HG02870 (cell line): ENCODE measurements at regions not wholly inside any gene's neighbourhood (a gene's known extent, or its start where the extent isn't known, plus 50 kb on each side); places are given as distances from the start of the nearest gene placed in this dataset.
"Not testable (repeated sequence)": the region's sequence is repeated elsewhere in the genome, so short reads cannot be mapped to it uniquely, and the experiment has no call there.

Source experiments
- ATAC-seq: cut with Tn5 transposase; IDR thresholded peaks from one replicate; pipeline ENCODE4 v1.9.1; 2021; ENCODE audit warnings: mild to moderate bottlenecking, moderate library complexity; ENCODE audit not compliant: unreplicated experiment

DNA sequence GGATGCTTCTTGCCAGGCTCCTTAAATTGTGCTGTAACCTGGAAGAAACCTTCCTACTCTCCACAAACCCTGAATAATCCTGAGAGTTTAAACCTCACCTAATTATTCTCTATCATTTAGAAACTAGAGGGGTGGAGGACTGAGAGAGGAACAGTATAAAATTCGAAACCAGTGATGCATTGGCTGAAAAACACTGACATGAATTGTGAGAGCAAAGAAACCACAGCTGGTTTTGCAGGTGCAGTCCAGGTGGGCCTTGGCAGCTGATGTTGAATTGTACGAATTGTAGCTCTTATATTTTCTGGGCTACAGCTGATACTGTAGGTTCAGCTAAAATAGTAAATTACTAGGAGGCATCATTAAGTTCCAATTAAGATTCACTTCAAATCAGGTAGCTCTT lies 227.0 kb upstream of the SLITRK5 start:
- no peak for ATAC-seq

DNA sequence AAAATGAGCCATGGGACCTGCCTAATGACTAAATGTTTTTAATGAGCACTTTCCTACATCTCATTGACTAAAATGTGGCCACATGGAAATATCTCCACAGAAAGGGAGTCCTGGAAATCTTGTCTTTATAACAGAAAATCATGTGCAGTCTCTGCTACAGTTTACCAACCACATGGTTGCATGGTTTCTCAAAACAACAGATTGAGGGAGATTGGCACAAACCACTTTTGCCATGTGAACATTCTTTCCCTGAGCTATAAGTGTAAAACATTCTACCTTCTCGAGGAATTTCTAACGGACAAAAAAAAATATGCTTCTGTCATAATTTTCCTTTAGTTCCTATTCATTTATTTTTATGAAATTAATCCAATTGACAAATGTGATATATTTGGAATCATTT lies 218.9 kb upstream of the SLITRK5 start:
- ATAC-seq = no peak

DNA sequence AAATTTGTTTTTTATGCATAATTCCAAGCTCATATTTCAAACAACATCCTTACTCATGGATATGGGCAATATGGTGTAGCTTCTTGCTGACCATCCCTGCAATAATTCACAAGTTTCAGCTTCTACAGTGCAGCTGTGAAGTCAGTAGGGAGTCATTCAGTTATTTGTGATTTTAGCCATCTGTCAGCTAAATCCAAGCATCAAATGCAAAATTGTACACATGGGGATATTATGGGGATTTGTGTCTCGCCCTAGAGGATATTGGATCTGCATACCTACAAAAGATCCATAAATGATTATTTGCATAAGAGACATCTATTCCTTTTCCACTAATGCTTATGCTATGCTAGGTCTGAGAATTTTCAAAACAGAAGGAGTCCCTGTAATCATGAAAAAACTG lies 217.9 kb upstream of the SLITRK5 start:
- ATAC-seq = no peak

DNA sequence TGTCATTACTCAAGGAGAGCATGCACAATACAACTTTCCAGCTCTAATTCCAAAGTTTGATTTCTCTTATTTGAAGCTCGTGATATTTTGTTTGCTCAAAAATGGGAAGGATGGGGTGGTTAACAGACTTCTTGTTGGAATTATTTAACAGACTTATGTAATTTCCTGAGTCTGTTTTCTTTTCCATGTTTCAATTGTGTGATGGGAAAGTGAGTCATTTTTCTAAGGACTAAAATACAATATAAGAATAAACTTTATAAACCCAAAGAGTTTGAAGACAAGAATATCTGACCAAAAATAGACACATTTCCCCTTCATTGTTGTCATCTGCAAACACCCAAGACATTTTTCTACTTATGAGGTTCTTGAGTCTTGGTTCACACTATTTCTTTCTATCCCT lies 211.8 kb upstream of the SLITRK5 start:
- no peak for ATAC-seq

DNA sequence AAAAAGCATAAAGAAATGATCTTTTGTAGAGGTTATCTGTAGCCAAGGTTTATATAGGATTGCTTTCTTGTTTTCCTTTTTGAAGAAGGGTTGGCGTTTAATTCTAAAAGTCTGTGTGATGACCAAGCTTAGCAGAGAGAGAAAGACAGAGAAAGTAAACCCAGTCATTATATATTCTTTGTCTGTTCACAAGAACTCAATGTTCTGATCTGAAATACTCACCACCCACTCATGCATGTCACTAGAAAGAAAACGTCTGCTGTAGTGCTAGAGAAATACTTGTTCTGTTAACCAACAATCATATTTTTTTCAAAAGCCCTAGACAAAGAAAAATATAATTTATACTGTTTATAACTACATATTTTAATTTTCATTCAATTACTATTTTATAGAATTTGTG lies 173.7 kb upstream of the SLITRK5 start:
- ATAC-seq = no peak

DNA sequence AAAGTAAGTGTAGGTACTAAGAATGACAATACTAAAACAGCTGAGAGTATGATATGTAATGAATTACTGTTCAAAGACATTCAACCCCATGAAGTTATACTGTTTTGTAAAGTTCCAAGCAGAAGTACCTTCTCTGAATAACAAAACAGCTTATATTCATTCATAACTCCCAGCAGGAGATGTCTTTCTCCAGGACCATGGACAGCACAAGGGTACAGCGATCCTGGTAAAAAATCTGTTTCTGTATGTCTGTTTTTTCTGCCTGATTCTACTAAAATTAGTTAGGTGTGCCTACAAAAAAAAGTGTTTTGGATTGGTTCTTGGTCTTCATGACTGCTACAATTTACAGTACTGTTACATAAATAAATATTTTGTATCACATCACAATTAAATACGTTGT lies 172.5 kb upstream of the SLITRK5 start:
- no peak for ATAC-seq

DNA sequence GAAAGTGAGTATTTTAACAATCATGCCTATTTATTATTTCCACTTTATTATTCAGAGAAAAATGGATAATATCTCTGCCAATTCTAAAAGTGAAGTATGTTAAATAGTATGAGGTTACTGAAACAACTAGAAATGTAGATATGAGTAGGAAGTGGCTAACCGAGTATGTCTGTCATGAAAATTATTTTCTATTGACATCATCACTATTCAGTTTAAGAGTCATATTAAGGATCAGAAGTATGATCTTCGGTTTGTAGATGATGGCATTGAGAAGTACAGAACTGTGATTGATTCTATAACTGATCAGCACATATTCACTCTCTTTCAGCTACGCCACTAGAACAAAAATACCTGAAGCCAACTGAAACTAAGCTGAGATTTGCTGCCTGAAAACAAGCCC lies 146.4 kb upstream of the SLITRK5 start:
- no peak for ATAC-seq

DNA sequence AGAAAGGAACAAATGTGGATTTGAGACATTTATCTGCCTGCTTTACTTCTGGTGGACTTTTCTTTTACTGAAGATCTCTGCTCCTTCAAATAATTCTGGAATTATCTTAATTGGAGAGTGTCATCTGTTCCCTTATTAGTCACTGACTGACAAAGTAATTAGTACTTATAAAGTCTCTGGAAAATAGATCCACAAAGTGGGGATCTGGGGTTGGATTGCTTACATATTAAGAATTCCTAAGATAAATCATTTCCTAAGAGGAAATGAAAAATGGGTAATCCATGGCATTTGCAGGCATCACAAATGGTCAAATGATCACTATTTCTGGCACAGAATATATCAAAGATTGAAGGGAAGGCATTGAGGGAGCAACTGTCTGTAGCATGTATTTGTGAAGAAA lies 137.4 kb upstream of the SLITRK5 start:
- ATAC-seq = no peak

DNA sequence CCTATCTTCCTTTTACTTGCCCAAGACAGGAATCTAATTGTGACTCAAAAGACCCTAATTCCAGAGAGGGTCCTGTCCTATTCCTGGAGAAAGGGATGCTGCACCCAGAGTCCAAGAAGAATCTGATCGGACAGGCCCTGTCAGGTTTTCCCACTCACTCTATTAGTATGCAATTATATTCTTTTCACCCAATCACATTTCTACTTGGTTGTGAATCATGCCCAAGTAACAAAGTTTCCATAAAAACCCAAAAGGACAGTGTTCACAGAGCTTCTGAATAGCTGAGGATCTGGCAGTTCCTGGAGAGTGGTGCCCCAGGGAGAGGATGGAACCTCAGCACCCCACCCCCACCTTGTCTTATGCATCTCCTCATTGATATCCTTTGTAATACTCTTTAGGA lies 135.3 kb upstream of the SLITRK5 start:
- ATAC-seq = no peak

DNA sequence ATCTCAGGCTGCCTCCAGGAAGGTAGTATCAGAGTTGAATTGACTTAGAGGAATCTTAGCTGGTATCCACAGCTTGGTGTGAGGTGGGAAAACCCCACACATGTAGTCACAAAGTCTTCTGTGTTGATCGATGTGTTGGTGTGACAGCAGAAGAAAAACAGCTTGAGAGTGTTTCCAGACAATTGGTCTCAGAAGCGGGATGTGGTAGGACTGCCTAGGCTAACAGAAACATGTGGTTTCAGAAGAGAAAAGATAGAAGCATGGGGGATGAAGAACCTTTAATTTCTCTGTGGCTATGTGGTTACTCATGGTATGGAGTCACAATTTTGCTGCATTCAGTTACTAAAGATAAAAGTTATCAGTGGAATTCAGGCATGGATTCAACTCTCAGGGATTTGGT lies 134.7 kb upstream of the SLITRK5 start:
- ATAC-seq = peak; percentile 32

DNA sequence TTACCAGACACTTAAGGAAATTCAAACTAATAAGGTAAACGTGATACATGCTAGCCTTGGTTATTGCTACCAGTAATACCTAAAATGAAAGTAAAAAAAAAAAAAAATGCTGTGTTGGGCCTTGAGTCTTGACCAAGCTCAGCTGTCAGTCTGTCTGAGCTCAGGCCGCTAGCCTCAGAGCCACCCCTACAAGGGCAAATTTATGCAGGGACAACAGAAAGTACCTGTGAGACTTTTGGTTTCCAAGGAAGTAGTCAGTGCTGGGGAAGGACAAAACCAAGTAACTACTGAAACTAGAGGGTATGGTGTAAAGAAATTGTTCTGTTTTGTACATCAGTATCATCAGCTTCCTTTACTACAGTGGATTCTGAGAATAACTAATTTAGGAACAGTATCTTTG lies 134.3 kb upstream of the SLITRK5 start:
- ATAC-seq = peak; percentile 64

DNA sequence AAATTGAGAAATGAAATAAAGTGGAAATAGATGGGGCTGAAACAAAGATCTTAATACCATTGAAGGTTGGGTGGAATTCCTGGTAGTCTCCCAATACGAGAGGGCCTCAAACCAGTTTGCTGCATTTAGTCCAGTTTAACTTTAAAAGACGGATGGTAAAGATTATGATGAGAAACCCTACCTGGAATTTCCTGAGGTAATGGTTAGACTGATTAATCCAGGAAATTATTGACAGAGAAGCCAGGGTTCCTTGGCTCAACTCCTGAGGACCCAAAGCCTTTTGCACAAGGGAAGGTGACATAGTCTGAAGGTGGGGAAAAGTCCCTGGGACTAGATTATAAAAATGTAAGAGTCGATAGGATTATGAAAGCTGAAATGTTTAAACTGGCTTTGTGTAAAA lies 133.2 kb upstream of the SLITRK5 start:
- ATAC-seq = no peak

DNA sequence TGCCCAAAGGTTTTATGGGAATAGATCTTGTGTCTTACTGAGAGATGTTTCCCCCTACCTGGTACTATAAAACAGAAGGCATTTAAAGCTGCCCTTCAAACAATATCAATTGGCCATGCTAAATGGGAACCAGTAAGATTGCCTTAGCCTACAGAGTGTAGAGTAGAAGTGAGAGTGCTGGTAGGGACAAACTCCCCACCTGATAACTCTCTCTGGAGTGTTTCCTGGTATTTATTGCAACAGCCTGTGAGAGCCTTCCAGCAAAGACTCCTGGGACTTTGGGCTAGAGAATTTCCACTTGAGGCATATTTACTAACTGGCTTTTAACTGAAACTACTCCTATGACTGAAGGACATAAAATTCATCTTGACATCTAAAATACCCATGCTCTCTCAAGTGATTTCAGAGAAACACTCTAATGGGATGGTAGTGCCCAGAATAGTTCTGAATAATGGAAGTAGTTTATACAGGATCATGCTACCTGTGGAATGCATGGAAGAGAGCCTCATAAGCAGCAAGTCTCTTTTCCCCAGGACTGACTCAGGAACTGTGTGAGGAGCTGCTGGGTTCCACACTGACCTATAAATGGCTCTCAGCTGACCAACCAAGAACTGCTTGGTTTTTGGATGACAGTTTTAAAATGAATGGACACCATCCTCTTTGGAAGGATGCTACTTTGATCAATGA lies 132.7 kb upstream of the SLITRK5 start:
- ATAC-seq = no peak

DNA sequence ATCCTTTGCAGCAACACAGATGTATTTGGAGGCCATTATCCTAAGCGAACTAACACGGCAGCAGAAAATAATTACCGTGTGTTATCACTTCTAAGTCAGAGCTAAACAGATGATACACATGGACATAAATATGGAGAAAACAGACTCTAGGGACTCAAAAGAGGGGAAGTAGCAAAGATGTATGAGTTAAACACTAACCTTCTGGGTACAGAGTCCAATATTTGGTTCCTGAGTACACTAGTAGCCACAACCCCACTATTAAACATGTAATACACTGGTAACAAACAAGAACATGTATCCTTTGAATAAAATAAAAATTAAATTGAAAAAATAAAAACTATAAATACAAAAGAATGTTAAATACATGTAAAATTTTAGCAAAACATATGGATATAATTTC lies 118.0 kb upstream of the SLITRK5 start:
- ATAC-seq = no peak

DNA sequence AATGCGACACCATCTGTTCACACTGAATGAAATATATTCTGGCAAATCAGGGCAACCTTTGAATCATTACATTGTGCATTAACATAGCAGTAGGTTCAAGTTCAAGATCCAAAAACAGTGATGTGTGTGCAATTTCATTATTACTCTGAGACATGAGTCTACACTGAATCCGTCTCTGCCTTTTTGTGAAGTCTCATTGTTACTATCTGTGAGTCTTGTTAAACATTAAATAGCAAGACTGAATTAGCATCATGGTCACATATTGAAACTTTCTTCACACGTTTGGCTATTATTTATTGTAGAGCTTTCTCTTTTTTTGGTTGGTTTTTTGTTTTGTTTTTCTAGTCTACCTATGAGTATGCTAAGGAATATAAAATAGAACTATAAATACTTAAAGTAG lies 117.1 kb upstream of the SLITRK5 start:
- ATAC-seq = no peak

DNA sequence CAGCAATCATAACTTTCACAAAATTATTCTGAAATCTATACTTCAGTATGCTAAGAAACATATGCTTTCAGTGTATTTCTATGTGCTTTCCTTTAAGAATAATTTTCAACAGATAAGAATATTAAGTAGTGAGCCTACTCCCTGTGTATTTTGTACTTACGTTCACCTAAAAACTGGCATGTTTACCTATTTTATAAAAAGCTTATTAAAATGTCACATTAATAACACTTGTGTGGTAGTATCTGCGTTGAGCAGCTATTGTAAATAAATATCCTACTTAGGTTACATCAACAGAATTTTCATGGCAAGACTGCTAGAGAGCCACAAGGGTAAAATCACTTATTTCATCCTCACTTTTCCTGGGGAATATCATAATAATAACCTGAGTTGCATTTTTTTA lies 113.4 kb upstream of the SLITRK5 start:
- ATAC-seq = no peak

DNA sequence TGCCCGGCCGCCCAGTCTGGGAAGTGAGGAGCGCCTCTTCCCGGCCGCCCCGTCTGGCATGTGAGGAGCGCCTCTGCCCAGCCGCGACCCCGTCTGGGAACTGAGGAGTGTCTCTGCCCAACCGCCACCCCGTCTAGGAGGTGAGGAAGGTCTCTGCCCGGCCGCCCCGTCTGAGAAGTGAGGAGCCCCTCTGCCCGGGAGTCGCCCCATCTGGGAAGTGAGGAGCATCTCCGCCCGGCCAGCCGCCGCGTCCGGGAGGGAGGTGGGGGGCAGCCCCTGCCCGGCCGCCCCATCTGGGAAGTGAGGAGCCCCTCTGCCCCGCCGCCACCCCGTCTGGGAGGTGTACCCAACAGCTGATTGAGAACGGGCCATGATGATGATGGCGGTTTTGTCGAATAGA lies 109.6 kb upstream of the SLITRK5 start:
- not testable (repeated sequence) for ATAC-seq

DNA sequence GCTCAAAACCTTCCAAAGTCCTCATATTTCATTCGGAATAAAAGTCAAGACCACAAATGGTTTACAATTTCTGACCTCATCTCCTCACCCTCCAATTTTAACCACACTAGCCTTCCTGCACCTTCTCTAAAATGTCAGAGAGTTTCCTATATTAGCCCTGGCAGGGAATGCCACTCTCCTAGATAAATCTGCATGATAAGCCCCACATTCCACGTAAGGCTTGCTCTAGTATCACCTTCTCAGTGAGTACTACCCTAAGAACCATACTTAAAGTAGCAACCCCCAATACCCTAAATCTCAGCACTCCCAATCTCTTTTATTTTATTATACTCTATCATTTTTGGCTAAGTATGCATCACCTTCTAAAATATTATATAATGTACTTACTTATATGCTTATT lies 100.5 kb upstream of the SLITRK5 start:
- ATAC-seq = no peak

DNA sequence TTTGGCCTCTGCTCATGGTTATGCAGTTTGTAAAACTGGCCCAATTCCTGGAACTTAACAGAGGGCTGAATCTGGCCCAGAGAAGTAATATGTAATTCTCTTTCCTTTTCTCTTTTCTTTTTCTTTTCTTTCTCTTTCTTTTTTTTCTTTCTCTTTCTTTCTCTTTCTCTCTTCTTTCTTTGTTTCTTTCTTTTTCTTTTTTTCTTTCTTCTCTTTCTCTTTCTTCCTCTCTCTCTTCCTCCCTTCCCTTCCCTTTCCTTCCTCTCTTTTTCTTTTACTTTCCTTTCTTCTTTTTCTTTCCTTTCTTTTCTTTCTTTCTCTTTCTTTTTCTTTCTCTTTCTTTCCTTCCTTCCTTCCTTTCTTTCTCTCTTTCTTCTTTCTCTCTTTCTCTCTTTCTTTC lies 88.8 kb upstream of the SLITRK5 start:
- ATAC-seq = no peak

DNA sequence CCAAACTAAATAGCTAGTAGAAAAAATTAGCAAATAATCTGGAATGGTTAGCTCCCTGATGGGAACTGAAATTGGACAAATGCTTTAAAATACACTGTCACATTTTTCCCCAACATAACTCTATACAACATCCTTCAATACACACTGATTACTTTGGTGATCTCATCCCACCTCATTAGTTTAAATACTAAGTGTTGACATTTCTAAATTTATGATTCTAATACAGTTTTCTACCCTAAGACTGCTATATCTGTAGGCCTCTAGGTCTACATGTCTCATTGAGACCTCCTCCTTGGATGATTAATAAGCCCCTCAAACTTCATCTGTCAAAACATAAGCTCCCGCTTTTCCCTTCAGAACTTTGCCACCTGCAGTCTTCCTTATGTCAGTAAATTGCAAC lies 80.7 kb upstream of the SLITRK5 start:
- no peak for ATAC-seq

DNA sequence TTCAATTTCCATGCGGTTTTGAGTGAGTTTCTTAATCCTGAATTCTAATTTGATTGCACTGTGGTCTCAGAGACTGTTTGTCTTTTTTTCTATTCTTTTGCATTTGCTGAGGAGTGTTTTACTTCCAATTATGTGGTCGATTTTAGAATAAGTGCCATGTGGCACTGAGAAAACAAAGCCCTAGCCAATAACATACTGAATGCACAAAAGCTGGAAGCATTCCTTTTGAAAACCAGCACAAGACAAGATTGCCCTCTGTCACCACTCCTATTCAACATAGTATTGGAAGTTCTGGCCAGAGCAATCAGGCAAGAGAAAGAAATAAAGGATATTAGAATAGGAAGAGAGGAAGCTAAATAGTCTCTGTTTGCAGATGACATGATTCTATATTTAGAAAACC lies 66.7 kb upstream of the SLITRK5 start:
- ATAC-seq = not testable (repeated sequence)

DNA sequence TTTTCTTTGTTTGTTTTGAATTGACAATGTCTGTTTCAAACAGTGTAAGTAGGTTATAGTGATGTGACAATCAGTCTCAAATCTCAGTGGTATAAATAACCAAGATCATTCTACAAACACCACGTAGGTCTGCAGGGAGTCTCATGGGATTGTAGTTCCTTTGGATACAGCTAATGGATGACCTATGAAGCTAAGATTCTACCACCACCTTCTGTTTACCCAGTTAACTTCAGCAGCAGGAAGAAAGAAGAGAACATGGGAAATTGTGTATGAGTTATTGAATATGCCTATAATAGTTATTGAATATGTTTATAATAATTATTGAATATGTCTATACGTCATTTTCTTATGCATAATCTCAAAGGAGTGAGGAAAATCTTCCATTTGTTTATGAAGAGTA lies 63.9 kb upstream of the SLITRK5 start:
- ATAC-seq = no peak

DNA sequence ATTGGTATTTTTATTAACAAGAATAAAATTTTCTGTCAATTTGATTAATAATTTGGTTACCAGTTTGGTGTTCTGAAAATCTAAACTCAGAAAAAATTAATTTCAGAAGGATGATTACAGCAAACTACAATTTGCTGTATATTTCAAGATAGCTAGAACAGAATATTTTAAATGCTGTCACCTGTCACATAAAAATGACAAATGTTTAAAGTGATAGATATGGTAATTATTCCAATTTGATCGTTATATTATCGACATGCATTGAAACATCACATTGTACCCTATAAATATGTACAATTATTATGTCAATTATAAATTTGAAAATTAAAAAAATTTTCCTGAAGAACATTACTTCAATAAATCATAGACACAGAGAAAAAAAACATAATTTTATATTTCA lies 56.9 kb upstream of the SLITRK5 start:
- no peak for ATAC-seq
